ENCODE measurements at regions not wholly inside any gene's neighbourhood (a gene's known extent, or its start where the extent isn't known, plus 50 kb on each side); places are given as distances from the start of the nearest gene placed in this dataset.

DNA sequence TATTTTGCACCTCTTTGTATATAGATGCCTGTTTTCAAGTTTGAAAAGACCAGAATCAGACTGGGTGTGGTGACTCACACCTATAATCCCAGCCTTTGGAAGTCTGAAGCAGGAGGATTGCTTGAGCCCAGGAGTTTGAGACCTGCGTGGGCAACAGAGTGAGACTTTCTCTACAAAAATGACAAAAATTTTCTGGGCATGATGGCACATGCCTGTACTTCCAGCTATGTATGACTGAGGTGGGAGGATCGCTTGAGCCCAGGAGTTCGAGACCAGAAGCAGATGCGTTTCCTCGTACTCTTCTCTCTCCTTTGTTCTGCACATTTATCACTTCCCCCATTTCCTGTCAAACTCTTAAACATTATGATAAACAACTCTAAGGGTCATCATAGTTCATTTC is 310.0 kb upstream of the SNX7 start:
- no peak for DNase-seq (ENCODE audit: low read depth)
- no peak overlapping the region for H3K4me3 ChIP-seq (ENCODE audit: low read depth, low read length)
- TF ChIP-seq, protein P1, sequence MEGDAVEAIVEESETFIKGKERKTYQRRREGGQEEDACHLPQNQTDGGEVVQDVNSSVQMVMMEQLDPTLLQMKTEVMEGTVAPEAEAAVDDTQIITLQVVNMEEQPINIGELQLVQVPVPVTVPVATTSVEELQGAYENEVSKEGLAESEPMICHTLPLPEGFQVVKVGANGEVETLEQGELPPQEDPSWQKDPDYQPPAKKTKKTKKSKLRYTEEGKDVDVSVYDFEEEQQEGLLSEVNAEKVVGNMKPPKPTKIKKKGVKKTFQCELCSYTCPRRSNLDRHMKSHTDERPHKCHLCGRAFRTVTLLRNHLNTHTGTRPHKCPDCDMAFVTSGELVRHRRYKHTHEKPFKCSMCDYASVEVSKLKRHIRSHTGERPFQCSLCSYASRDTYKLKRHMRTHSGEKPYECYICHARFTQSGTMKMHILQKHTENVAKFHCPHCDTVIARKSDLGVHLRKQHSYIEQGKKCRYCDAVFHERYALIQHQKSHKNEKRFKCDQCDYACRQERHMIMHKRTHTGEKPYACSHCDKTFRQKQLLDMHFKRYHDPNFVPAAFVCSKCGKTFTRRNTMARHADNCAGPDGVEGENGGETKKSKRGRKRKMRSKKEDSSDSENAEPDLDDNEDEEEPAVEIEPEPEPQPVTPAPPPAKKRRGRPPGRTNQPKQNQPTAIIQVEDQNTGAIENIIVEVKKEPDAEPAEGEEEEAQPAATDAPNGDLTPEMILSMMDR (conservative IDR thresholded peaks at IDR 0.05; ENCODE audit: low read depth, low read length), result no peak

DNA sequence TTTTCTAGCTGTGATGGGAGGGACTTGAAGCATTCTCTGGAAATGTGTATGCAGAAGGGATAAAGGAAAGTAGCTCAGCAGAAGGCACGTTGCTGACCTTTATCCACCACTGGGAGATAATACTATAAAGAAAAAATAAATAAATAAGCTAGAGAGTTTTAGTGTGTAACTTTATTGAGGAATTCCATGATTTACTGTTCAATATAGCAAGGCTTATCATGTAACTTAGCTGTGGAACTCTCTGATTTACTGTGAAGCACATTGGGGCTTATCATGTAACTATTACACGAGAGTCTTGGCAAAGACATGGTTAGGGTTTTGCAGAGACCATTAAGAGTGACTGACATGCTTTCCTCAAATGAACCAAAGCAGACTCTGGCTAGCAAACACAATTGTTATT is 316.1 kb upstream of the SNX7 start:
- TF ChIP-seq, protein P1 (conservative IDR thresholded peaks at IDR 0.05; ENCODE audit: low read depth, low read length), result no peak
- H3K4me3 ChIP-seq (ENCODE audit: low read depth, low read length), result no peak overlapping the region

DNA sequence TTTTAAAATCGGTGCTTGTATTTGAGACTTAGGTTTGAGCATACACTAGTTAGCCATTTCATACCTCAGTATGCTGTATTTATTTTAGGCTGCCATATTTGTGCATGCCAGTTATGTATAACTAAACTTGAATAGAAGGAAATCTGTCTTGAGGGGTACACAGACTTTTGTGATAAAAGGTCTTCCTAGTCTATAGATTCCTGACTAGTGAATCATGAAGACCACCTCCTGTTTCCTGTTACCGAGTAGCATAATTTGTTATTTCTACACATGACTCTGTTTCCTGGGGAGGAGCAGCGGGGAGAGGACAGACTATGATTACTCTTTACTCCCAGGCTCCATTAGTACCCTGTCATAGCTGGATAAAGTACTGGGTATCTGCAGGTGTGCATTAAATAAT is 316.8 kb upstream of the SNX7 start:
- DNase-seq (ENCODE audit: low read depth), result no peak
- H3K4me3 ChIP-seq (ENCODE audit: low read depth, low read length), result no peak overlapping the region
- TF ChIP-seq, protein P1 (conservative IDR thresholded peaks at IDR 0.05; ENCODE audit: low read depth, low read length), result no peak

More for the DNA sequence above, 316.1 kb upstream of the SNX7 start:
- no peak for DNase-seq (ENCODE audit: low read depth)

DNA sequence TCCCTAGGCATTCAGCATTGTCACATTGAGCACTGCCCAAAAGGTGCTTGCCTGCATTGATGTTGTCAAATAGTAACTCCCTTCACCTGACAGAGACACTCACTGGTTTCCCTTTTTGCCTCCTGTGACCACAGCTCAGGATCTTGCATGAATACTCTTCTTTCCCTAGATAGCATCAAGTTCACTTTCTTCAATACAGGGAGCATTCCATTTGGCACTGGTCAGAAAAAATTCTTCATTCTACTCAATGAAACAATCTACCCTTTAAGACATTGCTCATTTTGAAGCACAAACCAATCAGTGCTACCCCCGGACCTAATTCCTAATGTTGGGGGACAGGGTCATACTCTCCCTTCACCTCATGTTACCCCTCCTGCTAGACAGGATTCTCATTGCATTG is 319.0 kb upstream of the SNX7 start:
- DNase-seq (ENCODE audit: low read depth), result no peak
- H3K4me3 ChIP-seq (ENCODE audit: low read depth, low read length), result no peak overlapping the region
- TF ChIP-seq, protein P1 (conservative IDR thresholded peaks at IDR 0.05; ENCODE audit: low read depth, low read length), result no peak

DNA sequence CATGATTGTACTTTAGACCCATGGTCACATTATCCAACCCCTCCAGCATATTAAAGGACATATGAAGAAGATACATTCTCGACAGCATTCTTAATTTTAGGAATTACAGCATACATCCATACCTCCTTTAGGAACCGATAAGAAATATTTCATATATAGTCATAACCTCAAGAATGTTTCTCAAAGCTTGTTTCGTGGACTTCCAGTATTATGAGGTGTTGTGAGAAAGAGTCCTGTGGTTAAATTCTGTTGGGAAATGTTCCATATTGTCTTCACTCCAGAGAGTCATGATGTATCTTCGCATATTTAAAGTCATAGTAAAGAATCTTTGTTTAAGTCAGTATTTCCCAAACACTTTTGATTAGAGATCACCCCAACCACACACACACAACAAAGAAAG is 321.0 kb upstream of the SNX7 start:
- H3K4me3 ChIP-seq (ENCODE audit: low read depth, low read length), result no peak overlapping the region
- TF ChIP-seq, protein P1 (conservative IDR thresholded peaks at IDR 0.05; ENCODE audit: low read depth, low read length), result no peak
- no peak for DNase-seq (ENCODE audit: low read depth)

DNA sequence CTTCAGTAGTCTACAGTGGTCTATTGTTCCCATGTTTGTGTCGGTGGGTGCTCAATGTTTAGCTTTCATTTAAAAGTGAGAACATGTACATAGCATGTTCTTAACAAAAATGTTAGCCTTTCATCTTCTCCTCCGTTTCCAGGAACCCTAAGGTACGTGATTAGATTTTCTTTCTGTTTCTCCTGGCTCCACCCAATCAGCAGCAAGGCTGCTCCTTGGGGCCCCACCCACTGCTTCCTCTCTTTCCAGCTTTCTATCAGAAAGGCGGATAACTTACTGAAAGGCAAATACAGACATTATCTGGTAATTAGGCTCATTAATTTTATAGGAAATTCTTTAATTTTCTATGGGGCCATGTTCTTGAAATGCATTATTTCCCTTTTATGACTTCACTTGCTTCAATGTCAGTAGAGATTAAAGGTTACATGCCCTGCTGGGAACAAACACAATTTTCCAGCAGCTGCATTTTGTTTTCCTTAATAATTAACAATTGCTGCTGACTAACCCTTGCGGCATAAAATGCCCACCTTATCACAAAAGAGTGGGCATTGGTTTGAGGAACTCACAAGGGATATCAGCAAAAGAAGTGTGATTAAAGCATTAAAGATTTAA is 324.9 kb upstream of the SNX7 start:
- DNase-seq (ENCODE audit: low read depth), result no peak
- peak overlapping the region; percentile 23 for H3K4me3 ChIP-seq (ENCODE audit: low read depth, low read length)
- TF ChIP-seq, protein P1 (conservative IDR thresholded peaks at IDR 0.05; ENCODE audit: low read depth, low read length), result no peak

DNA sequence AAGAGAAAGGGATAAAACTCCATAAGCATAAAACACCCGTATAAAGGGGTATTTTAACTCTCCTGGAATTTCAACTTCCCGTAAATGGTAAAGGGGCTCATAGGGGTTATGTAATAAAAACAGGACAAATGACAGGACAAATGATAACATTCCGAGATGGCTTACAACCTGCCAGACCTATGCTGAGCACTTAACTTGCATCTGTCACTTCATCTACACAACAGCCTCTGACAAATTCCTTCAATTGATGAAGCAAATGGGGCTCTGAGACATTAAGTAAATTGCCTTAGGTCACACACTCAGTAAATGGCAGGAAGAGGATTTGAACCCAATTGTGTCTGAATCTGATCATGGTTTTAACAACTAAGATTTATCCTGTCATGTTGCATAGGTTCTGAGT is 327.6 kb upstream of the SNX7 start:
- H3K4me3 ChIP-seq (ENCODE audit: low read depth, low read length), result no peak overlapping the region
- TF ChIP-seq, protein P1 (conservative IDR thresholded peaks at IDR 0.05; ENCODE audit: low read depth, low read length), result no peak
- DNase-seq (ENCODE audit: low read depth), result no peak

All from epithelial cell of proximal tubule (primary cell).